Astrocyte (in vitro differentiated cells and primary cell): ENCODE measurements at regions not wholly inside any gene's neighbourhood (a gene's known extent, or its start where the extent isn't known, plus 50 kb on each side); places are given as distances from the start of the nearest gene placed in this dataset.

Experiments
- DNase-seq: peaks from one replicate; pipeline ENCODE4 v3.0.0-alpha.2; 2010; ENCODE audit warnings: low read depth
- FAIRE-seq: peaks from 2 replicates; lab custom pipeline; 2011; peaks lifted over from hg19 to GRCh38; lab: Jason Lieb, UNC
- H2AFZ ChIP-seq: 2 replicates; pipeline ENCODE4 v1.6.0; 2012; ENCODE audit warnings: low read depth, low read length, inconsistent platforms
- H3K27ac ChIP-seq: 2 replicates; pipeline ENCODE4 v1.5.1; 2011; ENCODE audit warnings: low read depth, low read length, inconsistent platforms
- H3K27me3 ChIP-seq: 2 replicates; pipeline ENCODE4 v1.6.0; 2011; ENCODE audit warnings: low read length, inconsistent platforms; ENCODE audit not compliant: insufficient read depth
- H3K36me3 ChIP-seq: 2 replicates; pipeline ENCODE4 v1.5.1; 2011; ENCODE audit warnings: low read length, inconsistent platforms; ENCODE audit not compliant: insufficient read depth
- H3K4me1 ChIP-seq: 2 replicates; pipeline ENCODE4 v1.5.1; 2011; ENCODE audit warnings: low read length, inconsistent platforms; ENCODE audit not compliant: insufficient read depth
- H3K4me2 ChIP-seq: 2 replicates; pipeline ENCODE4 v1.6.0; 2012; ENCODE audit warnings: low read length, inconsistent platforms
- H3K4me3 ChIP-seq: 2 replicates; pipeline ENCODE4 v1.5.1; 2011; ENCODE audit warnings: low read depth, mild to moderate bottlenecking, low read length, inconsistent platforms; ENCODE audit not compliant: insufficient read depth
- H3K79me2 ChIP-seq: 2 replicates; pipeline ENCODE4 v1.6.0; 2012; ENCODE audit warnings: mild to moderate bottlenecking, low read length, inconsistent platforms; ENCODE audit not compliant: insufficient read depth
- H3K9ac ChIP-seq: 2 replicates; pipeline ENCODE4 v1.6.0; 2012; ENCODE audit warnings: mild to moderate bottlenecking, low read length, inconsistent platforms
- H3K9me3 ChIP-seq: 2 replicates; pipeline ENCODE4 v1.5.1; 2012; ENCODE audit warnings: low read depth, mild to moderate bottlenecking, low read length, inconsistent platforms; ENCODE audit not compliant: insufficient read depth
- H4K20me1 ChIP-seq: 2 replicates; pipeline ENCODE4 v1.6.0; 2012; ENCODE audit warnings: low read length, inconsistent platforms; ENCODE audit not compliant: insufficient read depth
- H3K27ac Mint-ChIP-seq: one replicate; pipeline ENCODE4 v1.8.0; 2021; ENCODE audit warnings: mild to moderate bottlenecking, mixed read lengths; ENCODE audit not compliant: unreplicated experiment
- H3K27me3 Mint-ChIP-seq: one replicate; pipeline ENCODE4 v1.8.0; 2021; ENCODE audit warnings: low read depth, mixed read lengths; ENCODE audit not compliant: unreplicated experiment
- H3K36me3 Mint-ChIP-seq: one replicate; pipeline ENCODE4 v1.8.0; 2021; ENCODE audit warnings: low read depth, mixed read lengths; ENCODE audit not compliant: unreplicated experiment
- H3K4me1 Mint-ChIP-seq: one replicate; pipeline ENCODE4 v1.8.0; 2021; ENCODE audit warnings: low read depth, mixed read lengths; ENCODE audit not compliant: unreplicated experiment
- H3K4me3 Mint-ChIP-seq: one replicate; pipeline ENCODE4 v1.8.0; 2021; ENCODE audit warnings: mild to moderate bottlenecking, moderate library complexity, mixed read lengths; ENCODE audit not compliant: unreplicated experiment
- H3K9me3 Mint-ChIP-seq: one replicate; pipeline ENCODE4 v1.8.0; 2021; ENCODE audit warnings: mild to moderate bottlenecking, mixed read lengths; ENCODE audit not compliant: unreplicated experiment
- EZH2 ChIP-seq: IDR thresholded peaks from 2 replicates; pipeline ENCODE4 v1.6.1; 2012; ENCODE audit warnings: mild to moderate bottlenecking, low read length, inconsistent platforms; ENCODE audit not compliant: insufficient read depth
- TF ChIP-seq, protein P1 (sequence below): IDR thresholded peaks from 2 replicates; pipeline ENCODE4 v1.5.1; 2011; ENCODE audit warnings: low read depth, mild to moderate bottlenecking, inconsistent platforms, low read length, moderate library complexity; ENCODE audit not compliant: insufficient read depth

DNA sequence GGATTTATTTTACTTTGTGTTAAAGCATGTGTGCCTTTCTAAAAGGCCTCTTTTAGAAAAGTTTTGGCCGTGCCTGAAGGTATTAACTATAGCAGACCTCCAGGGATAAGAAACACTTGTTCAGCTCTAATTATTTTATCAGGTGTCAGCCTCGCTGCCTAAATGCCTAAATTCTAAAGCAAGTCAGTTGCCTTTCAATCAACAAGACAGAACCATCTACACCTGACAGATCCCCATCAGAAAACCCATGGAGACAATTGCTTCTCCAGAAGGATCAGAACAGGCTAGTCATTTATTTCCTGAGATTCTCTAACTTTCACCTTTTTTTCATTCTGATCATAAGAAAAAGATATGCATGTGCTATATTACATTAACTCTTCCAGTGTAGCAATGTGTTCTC, 171.4 kb upstream of the GPC6 start:
- no peaks in the 10 kb centered on the region for H3K27me3 ChIP-seq
- H3K79me2 ChIP-seq = no peaks in the 10 kb centered on the region
- Mint-ChIP-seq H3K36me3 (no peaks in the 10 kb centered on the region), H3K27ac (no peak overlapping the region), H3K4me3 (no peak overlapping the region), H3K27me3 (no peaks in the 10 kb centered on the region), H3K9me3 (no peaks in the 10 kb centered on the region), H3K4me1 (peaks cover 2% of the 10 kb centered on the region)
- no peak overlapping the region for H2AFZ ChIP-seq
- H3K9me3 ChIP-seq = no peaks in the 10 kb centered on the region
- DNase-seq (no peak), FAIRE-seq (no peak)
- no peak overlapping the region for H3K4me2 ChIP-seq
- TF ChIP-seq, protein P1, sequence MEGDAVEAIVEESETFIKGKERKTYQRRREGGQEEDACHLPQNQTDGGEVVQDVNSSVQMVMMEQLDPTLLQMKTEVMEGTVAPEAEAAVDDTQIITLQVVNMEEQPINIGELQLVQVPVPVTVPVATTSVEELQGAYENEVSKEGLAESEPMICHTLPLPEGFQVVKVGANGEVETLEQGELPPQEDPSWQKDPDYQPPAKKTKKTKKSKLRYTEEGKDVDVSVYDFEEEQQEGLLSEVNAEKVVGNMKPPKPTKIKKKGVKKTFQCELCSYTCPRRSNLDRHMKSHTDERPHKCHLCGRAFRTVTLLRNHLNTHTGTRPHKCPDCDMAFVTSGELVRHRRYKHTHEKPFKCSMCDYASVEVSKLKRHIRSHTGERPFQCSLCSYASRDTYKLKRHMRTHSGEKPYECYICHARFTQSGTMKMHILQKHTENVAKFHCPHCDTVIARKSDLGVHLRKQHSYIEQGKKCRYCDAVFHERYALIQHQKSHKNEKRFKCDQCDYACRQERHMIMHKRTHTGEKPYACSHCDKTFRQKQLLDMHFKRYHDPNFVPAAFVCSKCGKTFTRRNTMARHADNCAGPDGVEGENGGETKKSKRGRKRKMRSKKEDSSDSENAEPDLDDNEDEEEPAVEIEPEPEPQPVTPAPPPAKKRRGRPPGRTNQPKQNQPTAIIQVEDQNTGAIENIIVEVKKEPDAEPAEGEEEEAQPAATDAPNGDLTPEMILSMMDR = no peak
- TF ChIP-seq EZH2 = no peak
- no peaks in the 10 kb centered on the region for H3K36me3 ChIP-seq
- H3K9ac ChIP-seq = no peak overlapping the region
- no peak overlapping the region for H3K4me3 ChIP-seq
- no peaks in the 10 kb centered on the region for H3K4me1 ChIP-seq
- no peak overlapping the region for H3K27ac ChIP-seq
- H4K20me1 ChIP-seq = no peaks in the 10 kb centered on the region

DNA sequence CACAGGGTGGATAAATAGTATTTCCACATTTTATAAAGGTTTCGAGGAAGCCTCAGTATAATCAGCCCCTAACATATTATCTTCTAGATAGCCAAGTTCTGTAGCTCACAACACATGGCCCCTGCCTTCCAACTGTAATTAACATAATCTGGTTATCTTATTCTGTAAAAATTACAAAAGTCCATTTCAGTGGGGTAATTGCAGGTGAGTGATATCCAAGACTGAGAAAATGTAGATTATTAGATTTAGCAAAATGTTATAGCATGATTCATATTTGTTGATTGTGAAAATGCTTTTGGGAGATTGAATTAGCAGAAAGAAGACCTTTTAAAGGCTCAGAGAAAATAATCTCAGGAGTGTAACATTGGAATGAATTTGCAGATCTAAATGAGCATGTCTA, 168.3 kb upstream of the GPC6 start:
- no peaks in the 10 kb centered on the region for H3K36me3 ChIP-seq
- DNase-seq (no peak), FAIRE-seq (no peak)
- Mint-ChIP-seq H3K27ac (no peak overlapping the region), H3K4me1 (peaks cover 2% of the 10 kb centered on the region), H3K36me3 (no peaks in the 10 kb centered on the region), H3K4me3 (no peak overlapping the region), H3K27me3 (no peaks in the 10 kb centered on the region), H3K9me3 (no peaks in the 10 kb centered on the region)
- no peaks in the 10 kb centered on the region for H3K27me3 ChIP-seq
- H4K20me1 ChIP-seq = no peaks in the 10 kb centered on the region
- H2AFZ ChIP-seq = no peak overlapping the region
- no peaks in the 10 kb centered on the region for H3K9me3 ChIP-seq
- no peak for TF ChIP-seq EZH2
- TF ChIP-seq, protein P1 = no peak
- no peak overlapping the region for H3K9ac ChIP-seq
- H3K4me1 ChIP-seq = no peaks in the 10 kb centered on the region
- H3K4me2 ChIP-seq = no peak overlapping the region
- H3K79me2 ChIP-seq = no peaks in the 10 kb centered on the region
- no peak overlapping the region for H3K27ac ChIP-seq
- H3K4me3 ChIP-seq = no peak overlapping the region

DNA sequence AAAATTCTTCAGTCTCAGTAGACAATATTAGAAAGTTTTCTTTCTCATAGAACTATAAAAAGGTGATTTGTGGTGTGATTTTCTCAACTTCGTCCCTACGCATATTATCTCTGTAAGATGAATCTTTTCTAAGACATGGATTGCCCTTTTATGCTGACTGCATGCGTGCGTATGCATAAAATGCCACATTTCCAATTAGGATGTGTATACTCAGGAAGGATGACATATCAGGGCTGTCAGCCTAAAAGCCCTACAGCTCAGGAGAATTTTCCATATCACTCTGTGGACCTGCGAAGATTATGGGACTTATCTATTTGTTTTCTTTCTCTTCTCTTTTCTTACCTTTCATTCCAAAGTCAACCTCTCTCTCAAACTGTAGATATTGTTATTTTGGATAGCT, 166.5 kb upstream of the GPC6 start:
- no peak overlapping the region for H3K4me2 ChIP-seq
- DNase-seq = no peak
- H2AFZ ChIP-seq = no peak overlapping the region
- H4K20me1 ChIP-seq = no peaks in the 10 kb centered on the region
- no peak overlapping the region for H3K27ac ChIP-seq
- no peaks in the 10 kb centered on the region for H3K27me3 ChIP-seq
- H3K4me3 Mint-ChIP-seq = no peak overlapping the region
- H3K36me3 Mint-ChIP-seq = no peaks in the 10 kb centered on the region
- H3K27me3 Mint-ChIP-seq = no peaks in the 10 kb centered on the region
- no peak overlapping the region for H3K9ac ChIP-seq
- no peak overlapping the region for H3K4me3 ChIP-seq
- no peaks in the 10 kb centered on the region for H3K9me3 ChIP-seq
- H3K4me1 Mint-ChIP-seq = peaks cover 2% of the 10 kb centered on the region
- no peaks in the 10 kb centered on the region for H3K79me2 ChIP-seq
- no peaks in the 10 kb centered on the region for H3K9me3 Mint-ChIP-seq
- H3K27ac Mint-ChIP-seq = no peak overlapping the region
- H3K4me1 ChIP-seq = no peaks in the 10 kb centered on the region
- H3K36me3 ChIP-seq = no peaks in the 10 kb centered on the region
- no peak for TF ChIP-seq EZH2
- TF ChIP-seq, protein P1 = no peak
- no peak for FAIRE-seq
